Gastrocnemius medialis (tissue), 4 donors: ENCODE measurements at regions not wholly inside any gene's neighbourhood (a gene's known extent, or its start where the extent isn't known, plus 50 kb on each side); places are given as distances from the start of the nearest gene placed in this dataset.
A peak's percentile ranks its signal among the peaks of the same experiment; 100 is the strongest.

Source experiments
- ATAC-seq, 2 donors: fragments of 150-250 bp; one replicate each; pipeline ENCODE4 v1.9.1; 2016
- DNase-seq, 2 donors: peaks; one replicate each; pipeline ENCODE4 v3.0.0-alpha.2; 2019
- H3K27ac ChIP-seq, 4 donors: fragments of 200-600 bp; sonication (generic); 1 replicate in 1 of 4; 2 replicates in 3 of 4; pipeline ENCODE4 v1.5.1; 2016 to 2018; ENCODE audit warnings: mild to moderate bottlenecking in 2 of 4, moderate library complexity in 1 of 4
- H3K27me3 ChIP-seq, 3 donors: fragments of 200-600 bp; sonication (generic) in 2 of 3; 1 replicate in 1 of 3; 2 replicates in 2 of 3; pipeline versions ENCODE4 v1.5.1 to v1.6.0; 2016 to 2019; ENCODE audit warnings: mild to moderate bottlenecking in 1 of 3, moderate library complexity in 1 of 3
- H3K36me3 ChIP-seq, 2 donors: fragments of 200-600 bp; sonication (generic) in 1 of 2; one replicate each; pipeline ENCODE4 v1.5.1; 2017 to 2018
- H3K4me1 ChIP-seq, 2 donors: fragments of 200-600 bp; sonication (generic) in 1 of 2; one replicate each; pipeline ENCODE4 v1.5.1; 2016 to 2017; ENCODE audit warnings: mild to moderate bottlenecking in 2 of 2
- H3K4me3 ChIP-seq, 4 donors: fragments of 200-600 bp; sonication (generic) in 3 of 4; 1 replicate in 1 of 4; 2 replicates in 3 of 4; pipeline ENCODE4 v1.5.1; 2016 to 2019; ENCODE audit warnings: mild to moderate bottlenecking in 2 of 4
- H3K9me3 ChIP-seq, 3 donors: fragments of 200-600 bp; sonication (generic) in 2 of 3; 1 replicate in 1 of 3; 2 replicates in 2 of 3; pipeline ENCODE4 v1.5.1; 2016 to 2019
- CTCF ChIP-seq, 5 experiments: fragments of 450-650 bp in 3 of 5; fragments of 200-600 bp in 2 of 5; sonication (generic) in 2 of 5; IDR thresholded peaks in 4 of 5; conservative IDR thresholded peaks in 1 of 5; 1 replicate in 4 of 5; 2 replicates in 1 of 5; pipeline ENCODE4 v1.5.1; 2016 to 2019; ENCODE audit warnings: antibody characterized with exemption in 5 of 5, mild to moderate bottlenecking in 3 of 5, moderate library complexity in 3 of 5
- POLR2A ChIP-seq, 2 donors: fragments of 450-650 bp; IDR thresholded peaks; one replicate each; pipeline ENCODE4 v1.6.1; 2017; ENCODE audit warnings: antibody characterized with exemption in 2 of 2, mild to moderate bottlenecking in 2 of 2, moderate library complexity in 2 of 2
- in situ Hi-C, 4 donors: fragments of 200-750 bp; cut with MboI; loops; one replicate each; pipeline versions ENCODE4 v1.15.0 to v1.8.0; 2017; ENCODE audit warnings: low sequenced_read_pairs in 4 of 4
- intact Hi-C: fragments of 100-400 bp; cut with DNase I; formaldehyde crosslinking; loops from one replicate; pipeline ENCODE4 v1.15.1; 2023; ENCODE audit warnings: low total_unique reads

DNA sequence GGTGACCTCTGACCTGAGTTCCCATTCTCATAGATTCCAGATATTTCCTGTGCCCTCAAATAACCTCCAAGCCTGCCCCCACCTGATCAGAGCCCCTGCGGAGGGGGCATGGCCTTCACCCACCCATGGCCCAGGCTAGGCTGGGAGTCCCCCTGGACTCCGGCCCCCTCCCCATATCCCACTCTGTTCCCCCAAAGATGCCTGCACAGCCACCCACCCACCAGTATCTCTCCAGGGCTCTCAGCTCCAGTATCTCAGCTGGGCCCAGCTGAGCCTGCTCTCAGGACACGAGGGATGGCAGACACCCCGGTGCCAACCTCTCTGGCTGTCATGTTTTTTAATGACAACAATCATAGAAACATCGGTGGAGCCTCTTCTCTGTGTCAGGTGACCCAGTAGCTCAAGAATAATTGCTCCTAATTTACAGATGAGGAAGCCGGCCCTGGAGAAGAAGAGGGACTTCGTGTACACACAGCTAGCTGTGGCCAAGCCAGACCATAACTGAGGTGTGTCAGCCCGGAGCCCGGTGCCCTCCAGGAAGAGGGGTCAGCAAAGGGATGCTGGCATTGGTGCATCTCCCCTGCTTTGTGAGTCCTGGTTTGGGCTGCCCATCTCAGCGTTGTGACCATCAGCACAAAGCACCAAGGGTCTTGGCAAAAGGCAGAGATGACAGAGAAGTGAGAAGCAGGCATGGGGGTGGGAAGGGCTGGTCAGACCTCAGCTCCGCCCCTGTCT, 84.4 kb downstream of the SDC1 start:
- H3K36me3 ChIP-seq = no peaks in the 10 kb centered on the region
- no peak for TF ChIP-seq POLR2A (IDR thresholded peaks at IDR 0.05)
- TF ChIP-seq CTCF (IDR thresholded peaks at IDR 0.05 in 4 of 5, conservative IDR thresholded peaks at IDR 0.05 in 1 of 5) = no peak
- DNase-seq (no peak), ATAC-seq (no peak)
- H3K4me1 ChIP-seq = no peaks in the 10 kb centered on the region
- H3K27me3 ChIP-seq = no peaks in the 10 kb centered on the region
- intact Hi-C loops = loop anchor here (10.0 kb wide), 1 partner anchor 84 kb away; the partner anchor contains the start of gene SDC1
- H3K27ac ChIP-seq = peak overlapping the region in 1 of 4 donors; percentile 31
- H3K9me3 ChIP-seq = no peaks in the 10 kb centered on the region
- in situ Hi-C loops = no loop called here
- H3K4me3 ChIP-seq = no peak overlapping the region

DNA sequence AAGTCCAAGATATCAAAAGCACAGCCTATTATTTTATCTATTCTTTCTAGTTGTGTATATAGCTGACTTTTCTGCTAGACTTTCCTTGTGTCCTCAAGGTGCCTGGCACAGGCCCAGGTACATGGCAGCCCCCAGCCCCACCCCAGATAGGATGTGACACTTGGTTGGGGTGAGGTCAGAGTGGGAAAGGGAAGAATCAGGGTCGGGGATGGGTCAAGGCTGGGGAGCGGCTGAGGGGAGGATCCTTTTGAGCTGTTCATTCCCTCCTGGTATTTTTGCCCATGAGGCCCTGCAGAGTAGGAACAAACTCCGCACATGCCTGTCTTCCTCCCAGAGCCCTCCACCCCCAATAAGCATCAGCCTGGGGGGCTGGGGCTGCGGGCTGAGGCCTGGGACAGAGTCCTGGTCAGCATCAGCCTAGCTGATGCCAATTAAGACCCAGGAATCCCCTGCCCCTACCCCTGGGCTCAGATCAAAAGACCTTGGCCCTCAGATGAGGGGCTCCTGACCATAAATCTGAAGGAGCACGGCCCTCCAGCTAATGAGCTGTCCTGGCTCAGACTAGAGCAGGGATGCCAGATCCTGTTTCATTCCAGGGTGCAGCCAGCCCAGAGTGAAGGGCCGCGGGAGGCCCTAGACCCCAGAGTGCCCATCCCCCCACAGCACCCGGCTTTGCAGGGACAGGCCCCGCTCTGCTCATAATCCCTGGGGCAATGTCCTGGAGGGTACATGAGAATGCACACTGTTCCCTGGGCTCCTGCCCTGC, 85.3 kb downstream of the SDC1 start:
- DNase-seq (no peak), ATAC-seq (no peak)
- in situ Hi-C loops = no loop called here
- Histone ChIP-seq H3K27me3 (no peaks in the 10 kb centered on the region), H3K4me1 (no peaks in the 10 kb centered on the region), H3K4me3 (no peak overlapping the region), H3K27ac (no peak overlapping the region), H3K36me3 (no peaks in the 10 kb centered on the region), H3K9me3 (no peaks in the 10 kb centered on the region)
- TF ChIP-seq POLR2A (IDR thresholded peaks at IDR 0.05) = no peak
- no peak for TF ChIP-seq CTCF (IDR thresholded peaks at IDR 0.05 in 4 of 5, conservative IDR thresholded peaks at IDR 0.05 in 1 of 5)
- intact Hi-C loops = loop anchor here (10.0 kb wide), 1 partner anchor 85 kb away; the partner anchor contains the start of gene SDC1

- in situ Hi-C loops (no loop called here), intact Hi-C loops (no loop called here)
- DNase-seq (no peak), ATAC-seq (no peak)
- Histone ChIP-seq H3K4me1 (no peaks in the 10 kb centered on the region), H3K27me3 (peaks cover 0 to 4% (median 0%) of the 10 kb centered on the region in 3 donors), H3K4me3 (no peak overlapping the region), H3K9me3 (no peaks in the 10 kb centered on the region), H3K27ac (no peak overlapping the region), H3K36me3 (no peaks in the 10 kb centered on the region)
- TF ChIP-seq CTCF (IDR thresholded peaks at IDR 0.05 in 4 of 5, conservative IDR thresholded peaks at IDR 0.05 in 1 of 5) = no peak
- no peak for TF ChIP-seq POLR2A (IDR thresholded peaks at IDR 0.05)
Observed at GRCh38 chr2:20138696-20139095, 86.2 kb downstream of the SDC1 start.

- no peak for DNase-seq
- Histone ChIP-seq H3K4me1 (no peaks in the 10 kb centered on the region), H3K36me3 (no peaks in the 10 kb centered on the region), H3K27me3 (peaks cover 0 to 4% (median 0%) of the 10 kb centered on the region in 3 donors), H3K27ac (no peak overlapping the region), H3K9me3 (no peaks in the 10 kb centered on the region), H3K4me3 (no peak overlapping the region)
- TF ChIP-seq CTCF (IDR thresholded peaks at IDR 0.05 in 4 of 5, conservative IDR thresholded peaks at IDR 0.05 in 1 of 5) (no peak), POLR2A (IDR thresholded peaks at IDR 0.05) (no peak)
- no peak for ATAC-seq
- intact Hi-C loops (no loop called here), in situ Hi-C loops (no loop called here)
Observed at GRCh38 chr2:20137884-20138283, 86.5 kb upstream of the LAPTM4A start.
